HT-29 (cell line): ENCODE measurements at regions not wholly inside any gene's neighbourhood (a gene's known extent, or its start where the extent isn't known, plus 50 kb on each side); places are given as distances from the start of the nearest gene placed in this dataset.
A peak's percentile ranks its signal among the peaks of the same experiment; 100 is the strongest.

Source experiments
- DNase-seq: peaks from one replicate; pipeline ENCODE4 v3.0.0-alpha.2; 2015; ENCODE audit warnings: low spot score

DNA sequence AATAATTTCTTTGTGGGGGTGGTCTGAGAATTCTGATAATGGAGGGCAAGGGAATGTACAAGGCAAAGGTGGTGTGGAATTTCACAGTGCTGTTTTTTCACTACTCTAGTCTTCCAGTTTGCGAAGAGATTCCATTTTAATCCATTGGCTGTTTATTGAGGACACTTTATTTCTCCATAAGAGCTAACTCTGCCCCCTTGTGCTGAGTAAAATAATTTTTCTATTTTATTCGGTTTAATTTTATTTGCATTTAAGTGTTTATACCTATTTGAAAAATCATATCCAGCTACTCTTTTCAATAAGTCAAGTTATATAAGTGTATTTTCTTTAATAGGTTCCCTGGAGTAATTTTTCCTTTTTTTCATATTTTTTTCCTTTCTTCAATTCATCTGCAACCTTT is 840.1 kb downstream of the TUSC7 start:
- DNase-seq: peak; percentile 39

DNA sequence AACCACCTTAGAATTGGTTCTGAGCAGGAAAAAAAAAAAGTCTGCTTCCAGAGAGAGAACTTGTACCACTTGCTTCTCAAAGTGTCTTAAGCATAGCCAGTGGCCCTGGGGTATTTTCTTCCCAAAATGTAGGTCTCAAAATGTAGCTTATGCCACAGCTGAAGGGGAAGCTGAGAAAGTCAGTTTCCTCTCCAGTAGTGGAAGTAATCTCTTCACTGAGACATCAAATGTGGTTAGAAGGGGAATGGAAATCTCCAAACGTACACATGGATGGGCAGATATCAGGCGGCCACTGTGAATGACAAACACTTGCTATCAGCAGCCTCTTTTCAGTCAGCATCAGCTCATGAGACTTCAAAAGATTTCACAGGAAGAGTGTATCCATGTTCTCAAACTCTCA is 841.2 kb downstream of the TUSC7 start:
- DNase-seq: no peak

DNA sequence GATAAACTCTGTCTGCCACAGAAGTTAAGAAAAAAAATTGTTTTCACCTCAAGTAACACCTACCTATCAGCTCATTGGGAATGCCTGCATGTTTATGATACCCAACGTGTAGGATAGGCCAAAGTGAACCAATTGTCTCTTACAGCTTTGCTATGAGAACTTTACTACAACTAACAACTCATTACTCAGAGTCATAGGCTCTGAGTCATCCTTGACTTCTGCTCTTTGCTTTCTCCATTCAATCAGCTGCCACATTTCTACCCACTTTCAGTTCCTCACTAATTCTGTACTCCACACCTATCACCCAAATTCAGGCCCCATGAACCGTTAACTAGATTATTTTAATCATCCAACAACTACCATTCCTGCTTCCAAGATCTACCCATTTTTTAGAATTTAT is 843.9 kb downstream of the TUSC7 start:
- DNase-seq: no peak

DNA sequence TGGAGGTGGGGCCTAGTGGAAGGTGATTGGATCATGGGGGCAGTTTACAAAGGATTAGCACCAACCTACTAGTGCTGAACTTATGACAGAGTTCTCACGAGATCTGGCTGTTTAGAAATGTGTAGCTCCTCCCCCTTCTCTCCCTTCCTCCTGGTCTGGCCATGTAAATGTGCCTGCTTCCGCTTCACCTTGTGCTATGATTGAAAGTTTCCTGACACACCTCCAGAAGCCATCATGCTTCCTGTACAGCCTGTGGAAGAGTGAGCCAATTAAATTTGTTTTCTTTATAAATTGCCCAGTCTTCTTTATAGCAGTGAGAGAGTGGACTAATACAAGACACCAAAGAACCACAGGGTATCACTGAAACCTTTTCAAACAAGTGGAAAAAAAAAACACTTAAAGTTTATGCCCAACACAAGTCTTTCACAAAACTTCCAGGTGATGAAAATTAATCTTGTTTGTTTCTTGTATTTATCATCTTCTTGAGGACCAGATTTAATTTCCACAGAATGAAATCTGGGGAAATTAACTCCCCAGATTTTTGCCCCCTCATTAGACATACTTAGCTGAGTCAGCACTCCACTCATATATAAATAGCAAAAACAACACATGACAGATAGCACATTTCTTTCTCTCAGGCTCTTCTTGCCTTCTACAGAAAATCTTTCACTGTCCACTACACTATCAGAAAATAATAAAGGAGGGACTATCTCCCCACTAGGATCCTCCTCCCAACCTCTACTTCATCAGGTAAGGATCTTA is 847.2 kb downstream of the TUSC7 start:
- peak; percentile 2 for DNase-seq

DNA sequence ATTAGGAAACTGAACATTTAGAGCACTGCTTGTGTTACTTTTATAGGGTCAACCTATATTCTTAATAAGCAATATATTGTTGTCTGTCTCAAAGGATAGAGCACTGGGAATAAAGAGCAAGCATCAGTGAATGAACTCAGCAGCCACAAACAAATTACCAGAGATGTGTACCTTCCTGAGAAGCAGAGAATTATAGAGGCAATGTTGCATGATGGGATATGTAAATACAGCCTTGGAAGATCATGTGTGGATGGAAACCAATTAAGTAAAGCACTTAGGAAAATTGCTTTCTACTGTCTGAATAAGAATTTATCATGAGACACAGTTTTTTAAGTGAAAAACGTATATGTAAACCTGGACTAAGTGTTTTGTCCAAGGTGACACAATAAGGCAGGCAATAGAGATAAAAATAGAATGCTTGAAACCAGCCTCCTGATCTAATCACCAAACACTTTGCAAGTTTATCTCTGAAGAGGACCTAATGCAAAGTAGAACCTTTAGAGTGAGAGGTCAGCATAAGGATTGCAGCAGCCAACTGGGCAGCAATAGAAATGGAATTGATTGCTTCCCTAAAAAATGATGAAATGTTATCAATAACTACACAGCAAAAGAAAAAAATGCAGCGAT is 848.0 kb downstream of the TUSC7 start:
- DNase-seq: no peak

DNA sequence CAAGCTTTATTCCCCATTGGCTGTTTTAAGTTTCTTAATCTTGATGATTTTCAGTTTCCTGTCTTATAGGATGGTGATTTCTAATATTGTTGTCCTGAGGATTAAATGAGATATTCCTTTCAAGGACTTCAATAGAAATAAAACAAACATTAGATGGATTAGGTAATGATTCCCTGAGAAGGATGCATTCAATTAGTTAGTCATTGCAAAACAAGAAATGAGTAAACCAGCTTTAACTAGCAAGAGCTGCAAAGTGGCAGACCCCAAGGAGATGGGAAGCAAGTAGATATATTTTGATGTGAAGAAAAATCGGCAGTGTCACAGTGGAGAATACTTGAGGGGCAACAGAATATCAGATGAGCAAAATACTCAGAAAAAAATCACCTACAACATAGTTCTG is 849.1 kb downstream of the TUSC7 start:
- no peak for DNase-seq

DNA sequence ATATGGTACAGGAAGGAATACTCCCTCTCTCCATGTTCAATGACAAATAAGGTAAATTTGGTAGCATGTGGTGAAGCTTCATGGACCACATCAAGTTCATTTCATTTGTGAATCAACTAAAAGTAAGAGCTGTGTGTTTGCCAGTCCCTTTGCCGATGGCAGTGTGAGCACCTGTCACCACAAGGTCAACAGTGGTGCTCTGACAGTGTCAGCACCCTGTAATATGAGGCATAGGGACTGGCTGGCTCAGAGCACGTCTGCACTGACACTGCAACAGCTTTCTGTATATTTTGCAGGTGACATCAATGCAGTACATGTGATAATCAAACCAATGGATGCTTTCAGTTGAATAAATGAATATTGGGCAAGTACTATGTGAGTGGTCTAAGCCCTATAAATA is 852.4 kb downstream of the TUSC7 start:
- DNase-seq: no peak

DNA sequence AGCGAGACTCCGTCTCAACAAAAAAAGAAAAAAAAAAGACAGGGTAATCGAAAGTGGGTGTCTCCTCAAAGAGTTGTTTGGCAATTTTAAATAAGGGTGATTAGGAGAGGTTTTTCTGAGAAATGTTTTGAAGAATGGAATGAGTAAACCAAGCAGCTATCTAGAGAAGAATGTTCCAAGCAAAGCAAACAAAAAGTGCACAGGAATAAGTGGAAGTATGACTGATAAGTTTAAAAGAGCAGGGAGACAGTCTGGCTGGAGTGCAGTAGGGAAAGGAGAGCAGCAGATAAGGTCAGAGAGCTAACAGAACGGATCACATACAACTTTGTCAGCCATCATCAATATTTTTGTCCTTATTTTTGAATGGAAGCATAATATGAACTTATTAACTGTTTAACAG is 853.5 kb downstream of the TUSC7 start:
- DNase-seq: no peak

DNA sequence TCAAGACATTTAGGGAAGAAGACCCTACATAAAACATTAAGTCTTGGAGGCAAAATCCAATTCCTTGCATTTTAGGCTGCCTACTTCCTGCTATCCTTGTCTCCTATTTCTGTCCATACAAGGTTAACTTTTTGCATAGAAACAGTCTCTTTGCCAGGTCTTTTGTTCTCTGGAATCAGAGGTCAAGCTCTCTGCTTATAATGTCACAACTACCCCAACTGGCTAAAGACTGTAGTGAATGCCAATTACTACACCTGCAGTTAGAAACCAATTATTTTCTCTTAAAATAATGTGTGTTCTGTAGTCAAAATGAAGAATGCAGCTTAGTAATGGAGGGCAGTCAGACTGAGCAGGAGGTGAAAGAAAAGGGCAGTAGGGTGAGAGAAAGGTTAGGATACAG is 856.2 kb downstream of the TUSC7 start:
- DNase-seq: no peak

DNA sequence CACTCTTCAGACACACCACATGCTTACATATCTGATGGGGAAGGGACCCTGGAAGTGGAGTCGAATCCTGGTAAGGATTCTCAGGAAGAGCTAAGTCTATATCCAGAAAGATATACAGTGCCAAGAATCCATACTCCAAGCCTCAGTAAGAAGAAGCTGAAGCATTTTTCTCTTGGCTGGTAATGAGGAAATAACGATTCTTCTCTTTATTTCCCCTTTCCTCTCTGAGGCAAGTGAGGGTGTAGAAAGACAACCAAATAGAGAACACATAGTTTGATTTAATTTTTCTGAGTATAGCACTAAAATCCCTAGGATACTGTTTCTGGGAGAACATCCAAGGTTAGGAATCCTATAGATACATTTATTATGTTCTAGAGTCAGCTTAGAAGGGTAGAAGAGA is 857.3 kb downstream of the TUSC7 start:
- no peak for DNase-seq

DNA sequence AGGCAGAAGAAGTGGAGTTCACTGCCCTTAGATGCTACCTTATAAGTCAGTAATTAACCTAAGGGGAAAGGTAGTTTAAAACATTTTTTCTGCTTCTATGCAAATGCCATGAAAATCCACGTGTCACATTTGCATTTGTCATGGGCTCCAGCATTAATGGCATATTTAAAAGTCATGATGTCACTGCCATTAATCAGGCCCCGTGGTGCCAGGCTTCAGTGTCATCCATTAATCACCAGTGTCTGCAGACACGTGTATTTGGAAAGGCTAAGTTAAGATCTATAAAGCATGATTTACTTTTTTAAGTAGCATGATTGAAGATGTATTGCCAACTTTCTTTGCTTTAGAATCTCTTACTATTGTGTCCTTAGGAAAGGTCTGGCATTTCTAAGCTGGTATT is 857.8 kb downstream of the TUSC7 start:
- no peak for DNase-seq

DNA sequence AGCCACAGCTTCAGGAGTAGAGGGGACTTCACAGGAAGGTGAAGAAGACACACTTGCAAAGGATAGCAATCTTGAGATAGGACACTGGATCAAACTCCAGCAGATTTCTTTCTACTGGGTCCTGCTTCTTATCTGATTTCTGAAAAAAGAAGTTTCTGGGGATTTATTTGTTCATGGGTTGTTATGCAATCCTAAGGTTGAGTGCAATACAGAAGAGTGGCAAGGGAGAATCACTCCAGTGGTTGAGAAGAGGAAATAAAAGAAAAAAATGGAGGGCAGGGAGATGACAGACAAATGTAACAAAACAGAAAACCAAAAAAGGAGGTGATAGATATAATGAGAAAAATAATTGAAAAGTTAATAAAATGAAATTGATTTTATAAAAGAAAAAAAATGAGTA is 858.3 kb downstream of the TUSC7 start:
- no peak for DNase-seq

DNA sequence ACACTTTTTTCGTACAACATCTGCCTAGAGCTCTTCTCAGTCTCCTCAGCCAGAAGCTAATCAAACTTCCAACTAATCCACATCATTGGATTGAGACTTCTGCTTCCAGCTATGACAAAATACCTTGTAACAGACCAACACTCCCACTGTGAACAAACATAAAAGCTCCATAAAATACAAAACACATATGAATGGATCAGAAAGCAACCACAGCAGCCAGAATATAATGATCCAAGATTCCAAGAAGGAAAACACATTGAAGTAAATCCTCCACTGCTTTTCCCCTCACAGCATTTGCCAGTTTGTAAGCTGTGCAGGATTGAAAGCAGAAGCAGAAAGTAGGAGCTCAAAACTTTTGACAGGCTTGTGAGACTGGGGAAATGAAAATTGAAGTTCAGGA is 863.2 kb downstream of the TUSC7 start:
- no peak for DNase-seq

DNA sequence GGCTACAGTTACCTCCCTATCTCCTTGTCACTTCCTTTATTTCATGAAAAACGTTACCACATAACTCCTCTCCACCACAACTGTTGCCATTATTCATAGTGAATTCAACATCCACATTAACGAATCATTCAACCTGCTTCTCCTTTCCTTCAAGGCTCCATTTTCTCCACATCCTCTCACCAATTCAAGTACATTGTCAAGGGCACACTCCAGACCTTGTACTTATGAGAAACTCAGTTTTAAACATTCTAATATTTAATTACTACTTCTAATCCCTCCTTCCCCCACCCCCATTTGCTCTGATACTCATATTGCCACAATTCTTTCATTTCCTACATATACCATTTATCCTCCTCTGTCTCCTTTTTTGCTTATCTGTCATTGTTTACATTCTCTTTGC is 871.2 kb downstream of the TUSC7 start:
- DNase-seq: no peak

DNA sequence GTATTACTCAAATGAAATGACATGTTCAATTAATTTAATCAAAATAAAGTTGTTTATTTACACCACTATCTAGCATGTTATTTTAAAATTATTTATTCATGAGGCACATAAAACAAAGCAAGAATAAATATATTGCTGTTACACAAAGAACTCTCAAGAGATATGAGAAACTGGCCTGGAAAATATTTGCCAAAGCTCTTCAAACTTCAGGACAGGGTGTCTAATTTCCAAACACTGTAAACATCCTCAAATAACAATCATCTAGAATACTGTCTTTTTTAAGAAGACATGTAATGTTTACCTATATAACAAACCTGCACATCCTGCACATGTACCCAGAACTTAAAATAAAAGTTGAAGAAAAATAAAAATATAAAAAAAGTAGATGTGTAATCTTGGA is 876.6 kb downstream of the TUSC7 start:
- DNase-seq: no peak

DNA sequence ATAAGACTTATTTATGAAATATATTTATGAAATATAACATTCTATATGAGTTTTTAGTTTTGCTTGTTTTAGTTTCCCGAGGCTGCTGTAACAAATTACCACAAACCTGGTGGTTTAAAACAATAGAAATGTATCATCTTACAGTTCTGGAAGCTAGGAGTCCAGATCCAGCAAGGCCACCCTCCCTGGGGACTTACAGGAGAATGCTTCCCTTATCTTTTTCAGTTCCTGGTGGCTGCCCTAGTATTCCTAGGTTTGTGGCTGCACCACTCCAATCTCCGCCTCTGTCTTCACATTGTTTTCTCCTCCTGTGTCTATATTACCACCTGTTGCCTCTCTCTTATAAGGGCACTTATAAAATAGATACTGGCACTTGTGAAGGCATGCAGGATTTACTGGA is 877.8 kb downstream of the TUSC7 start:
- DNase-seq: no peak

DNA sequence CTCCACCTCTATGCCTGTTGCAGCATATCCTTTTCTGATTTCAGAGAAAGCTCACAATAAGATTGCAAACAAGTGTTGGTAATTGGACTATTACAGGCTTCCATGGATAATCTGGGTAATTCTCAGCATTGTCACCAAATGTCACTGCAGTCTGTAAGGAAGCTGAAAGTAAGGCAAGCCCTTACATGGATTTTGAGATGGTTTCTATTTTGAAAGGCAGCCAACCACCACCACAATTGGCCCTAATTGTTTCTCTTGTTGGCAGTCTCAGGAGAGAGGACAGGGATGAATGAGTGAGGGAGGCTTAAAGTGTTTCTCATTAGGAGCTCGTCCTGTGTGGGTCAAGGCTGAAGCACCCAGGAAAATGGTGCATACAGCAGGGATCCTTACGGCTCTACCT is 879.9 kb downstream of the TUSC7 start:
- DNase-seq: no peak

DNA sequence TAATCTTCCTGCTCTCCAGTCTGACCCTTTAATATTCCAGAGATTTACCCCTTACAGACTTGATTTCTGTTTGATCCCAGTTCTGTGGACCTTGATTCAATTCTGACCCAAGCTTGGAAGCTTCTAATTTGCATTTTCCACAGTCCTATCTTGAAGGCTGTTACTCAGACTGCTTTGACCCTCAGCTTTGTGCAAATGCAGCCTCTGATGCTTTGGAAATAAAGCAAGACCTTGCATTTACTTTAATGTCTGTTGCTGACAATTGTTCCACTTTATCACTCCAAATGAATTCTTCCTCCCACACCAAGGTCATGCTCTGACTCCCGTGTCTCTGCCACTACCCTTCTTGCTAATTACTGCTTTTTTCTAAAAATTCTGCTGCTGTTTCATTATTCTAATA is 886.0 kb downstream of the TUSC7 start:
- DNase-seq: no peak

DNA sequence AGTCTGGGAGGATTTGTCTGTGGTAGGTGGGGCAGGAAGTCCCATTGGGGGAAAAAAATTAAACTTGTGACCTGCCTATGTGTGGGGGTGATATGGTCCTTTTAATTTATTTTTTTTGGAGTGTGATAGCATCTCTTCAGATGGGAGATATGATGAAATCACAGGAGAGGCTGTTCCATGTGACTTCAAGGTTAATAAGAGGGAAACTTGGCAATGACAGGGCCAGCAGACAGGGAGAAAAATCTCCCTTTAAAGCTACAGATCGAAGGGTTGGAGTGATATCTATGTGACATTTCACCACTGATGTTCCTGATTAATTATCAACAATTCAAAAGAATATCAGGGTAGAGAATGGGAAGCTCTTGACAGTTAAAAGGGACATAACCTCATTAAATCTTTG is 886.9 kb downstream of the TUSC7 start:
- DNase-seq: no peak

DNA sequence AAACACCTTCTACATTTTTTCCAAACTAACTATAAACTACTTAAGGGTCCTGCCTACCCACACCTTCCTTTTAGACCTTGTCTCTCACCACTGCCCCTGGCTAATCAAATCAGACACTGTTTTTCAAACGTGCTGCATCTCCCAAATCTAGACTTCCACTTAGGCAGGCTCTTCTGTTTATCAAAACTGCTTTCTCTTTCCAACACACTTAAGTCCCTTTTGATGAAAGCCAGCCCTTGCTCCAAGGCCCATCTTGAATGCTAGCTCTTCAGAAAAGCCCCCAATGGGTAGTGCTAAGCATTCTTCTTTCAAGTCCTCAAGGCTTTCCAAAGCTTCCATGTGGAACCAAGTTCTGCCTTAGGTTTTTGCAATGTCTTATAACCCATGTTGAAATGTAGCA is 888.3 kb downstream of the TUSC7 start:
- DNase-seq: no peak

DNA sequence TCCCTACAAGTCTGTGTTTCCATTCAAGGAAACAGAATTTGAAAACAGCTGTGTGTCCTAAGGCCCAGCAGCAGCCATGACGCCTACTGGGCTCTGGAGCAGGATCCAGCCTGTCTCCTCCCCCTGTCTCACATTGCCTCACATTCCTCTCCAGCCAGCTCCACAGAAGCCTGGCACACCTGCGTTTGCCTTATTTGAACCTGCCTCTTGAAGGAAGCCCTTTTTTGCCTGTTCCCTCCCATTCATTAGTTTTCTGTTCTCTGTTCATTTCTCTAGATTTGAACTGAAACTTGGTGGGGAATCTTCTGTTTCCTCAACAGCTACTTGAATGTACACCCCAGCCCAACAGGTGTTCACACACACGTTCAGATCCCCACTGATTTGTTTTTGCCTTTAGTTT is 890.5 kb downstream of the TUSC7 start:
- DNase-seq: no peak

DNA sequence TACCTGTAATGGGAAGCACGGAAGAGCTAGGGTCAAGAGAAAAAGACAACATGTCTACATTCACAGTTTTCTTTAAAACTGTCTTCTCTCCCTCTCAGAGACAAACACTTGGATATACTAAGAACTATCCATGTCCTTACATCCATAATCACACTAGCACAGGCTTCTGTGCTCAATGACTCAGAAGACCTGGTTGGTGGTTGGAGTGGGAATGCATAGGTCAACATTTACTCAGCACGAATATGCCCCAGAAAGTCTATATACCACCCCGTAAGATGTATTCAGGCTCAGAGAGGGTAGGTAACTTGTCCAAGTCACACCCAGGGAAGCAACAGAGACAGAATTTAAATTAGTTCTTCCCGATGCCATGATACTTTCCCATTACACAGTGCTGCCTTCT is 891.1 kb downstream of the TUSC7 start:
- DNase-seq: no peak

DNA sequence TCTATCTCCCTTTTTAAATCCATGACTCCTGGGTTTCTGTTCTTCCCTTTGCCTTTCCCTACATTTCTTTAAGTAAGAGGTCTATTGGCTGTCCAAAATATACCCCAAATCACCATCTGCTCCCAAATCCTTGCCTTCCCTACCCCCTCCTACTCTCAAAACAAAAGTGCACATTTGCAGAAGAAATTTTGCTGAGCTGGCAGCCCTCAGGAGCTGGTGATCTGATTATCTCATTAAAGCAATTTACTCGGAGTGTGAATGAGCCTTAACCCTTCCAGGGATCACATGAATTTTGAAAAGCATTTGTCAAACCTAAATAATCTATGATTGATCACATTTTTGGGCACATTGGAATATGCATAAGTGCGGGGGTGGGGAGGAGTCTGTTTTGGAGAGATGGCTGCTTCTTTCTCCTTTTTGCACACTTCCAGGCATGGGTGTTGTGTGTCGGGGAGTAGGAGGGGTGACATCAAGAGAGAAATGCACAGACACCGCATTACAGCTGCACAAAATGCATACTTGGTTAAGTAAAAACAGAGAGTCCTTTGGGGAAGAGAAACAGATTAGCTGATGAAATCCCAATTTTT is 892.6 kb downstream of the TUSC7 start:
- no peak for DNase-seq
